ENCODE measurements at regions not wholly inside any gene's neighbourhood (a gene's known extent, or its start where the extent isn't known, plus 50 kb on each side); places are given as distances from the start of the nearest gene placed in this dataset.

- Histone ChIP-seq H3K27ac (no peak overlapping the region), H3K36me3 (replicated peaks) (no peaks in the 10 kb centered on the region), H3K27me3 (replicated peaks) (no peaks in the 10 kb centered on the region), H3K4me3 (ENCODE audit: low read depth, low read length) (no peak overlapping the region)
- no peak for DNase-seq
- in situ Hi-C loops (cut with HindIII; ENCODE audit: low pct_ligation_motif_present, low sequenced_read_pairs): no loop called here
- no peak for TF ChIP-seq CTCF (IDR thresholded peaks at IDR 0.05; ENCODE audit: low read depth, low read length, missing control alignments)
Measured at GRCh38 chr12:40569626-40570179, 122.5 kb upstream of the CNTN1 start.

GRCh38 chr12:40573024-40573423 is 119.2 kb upstream of the CNTN1 start:
- DNase-seq: no peak
- Histone ChIP-seq H3K27ac (no peak overlapping the region), H3K27me3 (replicated peaks) (no peaks in the 10 kb centered on the region), H3K36me3 (replicated peaks) (no peaks in the 10 kb centered on the region), H3K4me3 (ENCODE audit: low read depth, low read length) (no peak overlapping the region)
- no peak for TF ChIP-seq CTCF (IDR thresholded peaks at IDR 0.05; ENCODE audit: low read depth, low read length, missing control alignments)
- in situ Hi-C loops (cut with HindIII; ENCODE audit: low pct_ligation_motif_present, low sequenced_read_pairs): no loop called here

- no peak for TF ChIP-seq CTCF (IDR thresholded peaks at IDR 0.05; ENCODE audit: low read depth, low read length, missing control alignments)
- no peak overlapping the region for H3K27ac ChIP-seq
- no peaks in the 10 kb centered on the region for H3K27me3 ChIP-seq (replicated peaks)
- H3K4me3 ChIP-seq (ENCODE audit: low read depth, low read length): no peak overlapping the region
- DNase-seq: no peak
- in situ Hi-C loops (cut with HindIII; ENCODE audit: low pct_ligation_motif_present, low sequenced_read_pairs): no loop called here
- H3K36me3 ChIP-seq (replicated peaks): no peaks in the 10 kb centered on the region
Measured at GRCh38 chr12:40575987-40576386, 116.3 kb upstream of the CNTN1 start.

DNA sequence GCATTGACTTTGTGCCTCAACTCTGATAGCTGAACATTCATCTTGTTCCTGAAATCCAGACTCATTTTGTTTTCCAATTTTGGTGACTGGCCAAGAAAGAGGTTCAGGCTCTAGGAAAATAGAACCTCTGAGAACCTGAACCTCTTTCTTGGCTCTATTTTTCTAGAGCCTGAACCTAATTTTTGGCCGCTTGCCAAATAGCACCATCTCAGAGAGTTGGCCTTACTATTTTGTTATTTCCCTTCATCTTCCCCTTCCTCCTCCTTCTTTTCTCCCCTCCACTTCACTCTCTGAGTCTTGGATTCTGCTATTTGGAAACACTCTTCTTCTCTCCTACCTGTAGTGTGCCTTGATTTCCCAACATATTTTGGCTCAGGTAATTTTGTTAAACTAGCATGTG is 114.4 kb upstream of the CNTN1 start:
- no peak for DNase-seq
- in situ Hi-C loops (cut with HindIII; ENCODE audit: low pct_ligation_motif_present, low sequenced_read_pairs): no loop called here
- no peak overlapping the region for H3K27ac ChIP-seq
- H3K36me3 ChIP-seq (replicated peaks): no peaks in the 10 kb centered on the region
- no peak for TF ChIP-seq CTCF (IDR thresholded peaks at IDR 0.05; ENCODE audit: low read depth, low read length, missing control alignments)
- H3K4me3 ChIP-seq (ENCODE audit: low read depth, low read length): no peak overlapping the region
- H3K27me3 ChIP-seq (replicated peaks): no peaks in the 10 kb centered on the region

DNA sequence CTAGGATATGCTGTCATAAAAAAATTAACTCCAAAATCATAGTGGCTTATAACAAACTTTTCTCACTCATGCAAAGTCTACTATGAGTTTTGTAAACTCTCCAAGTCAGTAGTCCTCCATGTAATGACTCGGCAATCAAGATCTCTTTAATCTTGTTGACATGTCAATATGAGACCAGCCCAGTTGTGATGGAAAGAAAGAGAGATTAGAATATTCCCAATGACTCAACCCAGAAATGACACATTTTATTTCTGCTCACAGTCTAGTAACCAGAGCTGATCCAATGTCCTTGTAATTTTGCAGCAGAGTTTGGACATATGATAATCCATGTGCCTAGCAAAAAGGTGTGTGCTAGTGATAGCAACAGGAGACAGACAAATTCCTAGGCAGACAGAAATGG is 112.6 kb upstream of the CNTN1 start:
- no peak overlapping the region for H3K4me3 ChIP-seq (ENCODE audit: low read depth, low read length)
- DNase-seq: no peak

More for the DNA sequence above, 112.6 kb upstream of the CNTN1 start:
- Histone ChIP-seq H3K27ac (no peak overlapping the region), H3K36me3 (replicated peaks) (no peaks in the 10 kb centered on the region), H3K27me3 (replicated peaks) (no peaks in the 10 kb centered on the region)
- TF ChIP-seq CTCF (IDR thresholded peaks at IDR 0.05; ENCODE audit: low read depth, low read length, missing control alignments): no peak
- in situ Hi-C loops (cut with HindIII; ENCODE audit: low pct_ligation_motif_present, low sequenced_read_pairs): no loop called here

Measured in brain microvascular endothelial cell (primary cell).